NOMO-1 treated with DMSO at 0.1 percent for 48 hours (cell line): ENCODE measurements at regions not wholly inside any gene's neighbourhood (a gene's known extent, or its start where the extent isn't known, plus 50 kb on each side); places are given as distances from the start of the nearest gene placed in this dataset.
A peak's percentile ranks its signal among the peaks of the same experiment; 100 is the strongest.

Source experiments
- DNase-seq: peaks from one replicate; lab custom pipeline; 2025; ENCODE audit not compliant: unreplicated experiment; lab: John Stamatoyannopoulos, UW

DNA sequence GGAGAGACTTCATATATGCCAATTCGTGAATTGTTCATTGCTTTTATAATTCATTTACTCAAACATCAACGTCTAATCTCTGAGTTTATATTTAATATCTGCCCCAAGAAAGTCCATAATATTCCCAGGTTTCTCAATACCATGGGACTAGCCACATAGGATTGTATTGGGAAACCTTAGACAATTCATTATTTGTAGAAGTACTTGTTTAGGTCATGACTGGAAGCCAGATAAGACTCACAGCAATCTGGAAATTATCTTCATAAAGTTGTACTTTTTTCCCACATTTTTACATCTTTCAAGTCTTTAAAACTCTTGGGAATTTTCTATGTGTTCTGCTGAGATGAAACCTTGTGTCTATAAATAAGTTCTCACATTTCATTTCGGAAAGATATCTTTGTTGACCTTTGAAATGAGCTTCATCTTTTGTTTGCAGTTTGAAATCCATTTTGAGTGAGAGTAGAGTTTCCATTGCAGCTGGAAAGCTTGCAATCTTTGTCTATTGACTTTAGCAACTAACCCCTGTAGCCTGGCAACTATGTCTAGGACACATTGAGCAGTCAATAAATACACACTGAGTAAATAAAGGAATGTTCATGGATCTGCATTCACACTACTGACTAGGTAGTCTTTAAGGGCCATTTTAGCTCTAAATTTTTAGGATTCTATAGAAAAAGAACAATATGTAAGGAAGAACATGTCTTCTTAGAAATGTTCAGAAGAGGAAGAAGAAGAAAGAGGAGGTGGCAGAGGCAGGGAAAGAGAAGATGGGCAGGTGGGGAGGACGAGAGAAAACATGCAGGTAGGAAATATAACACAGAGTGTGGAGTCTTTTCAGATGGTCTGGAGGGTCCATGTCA, 154.4 kb downstream of the LRIG3 start:
- no peak for DNase-seq

DNA sequence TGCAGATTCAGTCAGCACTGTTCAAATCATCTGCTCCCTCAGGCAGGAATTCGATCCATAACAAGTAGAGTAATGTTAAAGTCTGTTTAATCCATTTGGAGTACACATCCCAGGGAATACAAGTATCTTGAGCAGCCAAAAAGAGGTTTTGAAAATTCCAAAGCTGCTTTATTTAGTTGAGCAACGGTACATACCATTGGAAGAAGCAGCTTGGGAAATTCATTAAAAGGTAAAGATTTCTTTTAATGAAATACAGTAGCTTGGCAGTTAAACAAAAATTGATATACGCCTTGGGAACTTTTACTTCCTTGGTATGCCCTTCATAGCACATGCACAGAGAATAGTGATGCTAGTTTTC, 153.8 kb downstream of the LRIG3 start:
- DNase-seq, result no peak

DNA sequence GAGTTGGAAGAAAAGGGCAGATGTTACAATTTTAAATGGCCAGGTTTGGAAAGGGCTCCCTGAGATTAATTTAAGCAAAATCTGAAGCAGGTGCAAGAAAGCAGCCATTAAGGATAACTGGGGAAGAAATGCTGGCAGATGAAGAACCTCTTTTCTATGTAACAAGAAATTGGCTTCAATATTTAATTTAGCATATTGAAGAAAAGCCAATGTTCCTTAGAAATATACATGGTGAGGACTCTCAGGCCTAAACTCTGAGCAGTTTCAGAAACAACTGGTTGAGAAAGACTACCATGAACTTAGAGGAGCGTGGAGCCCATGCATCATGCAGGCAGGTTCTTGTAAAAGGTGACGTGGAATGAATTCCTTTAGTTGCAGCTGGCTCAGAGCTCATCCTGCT, 152.8 kb downstream of the LRIG3 start:
- DNase-seq, result no peak

DNA sequence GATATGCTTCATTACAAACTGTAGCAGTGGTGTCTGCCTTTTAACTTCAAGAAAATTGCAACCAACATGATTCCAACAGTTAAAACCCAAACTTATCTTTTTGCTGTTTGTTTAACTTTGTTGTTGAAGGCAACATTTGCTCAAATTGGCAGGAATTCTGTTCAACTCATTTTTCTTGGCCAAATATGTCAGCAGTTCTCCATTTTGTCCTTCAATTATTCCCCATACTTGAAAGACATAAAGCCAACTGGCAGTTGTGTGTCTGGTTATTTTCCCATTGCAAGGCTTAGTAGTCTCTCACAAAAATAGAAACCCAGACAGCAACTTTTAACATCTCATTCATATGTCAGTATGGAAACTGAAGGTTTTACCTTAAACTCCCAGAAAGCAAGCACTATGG, 146.3 kb downstream of the LRIG3 start:
- no peak for DNase-seq

DNA sequence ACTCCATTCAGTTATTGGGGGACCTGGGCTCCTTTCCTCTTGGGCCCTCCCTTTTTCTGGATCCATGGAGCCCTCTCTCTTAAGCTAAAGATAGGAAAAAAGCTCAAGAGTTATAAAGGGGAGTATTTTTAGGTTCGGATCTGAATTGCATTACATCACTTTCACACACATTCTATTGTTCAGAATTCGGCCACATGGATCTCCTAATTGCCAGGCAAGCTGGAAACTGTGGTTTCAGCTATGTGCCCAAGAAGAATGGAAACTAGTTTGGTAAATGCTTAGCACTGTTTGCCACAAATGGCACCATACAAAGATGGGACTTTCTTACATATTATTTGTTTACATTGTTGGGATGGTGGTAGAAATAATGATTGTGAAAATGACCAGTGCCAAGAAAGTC, 145.6 kb downstream of the LRIG3 start:
- no peak for DNase-seq

DNA sequence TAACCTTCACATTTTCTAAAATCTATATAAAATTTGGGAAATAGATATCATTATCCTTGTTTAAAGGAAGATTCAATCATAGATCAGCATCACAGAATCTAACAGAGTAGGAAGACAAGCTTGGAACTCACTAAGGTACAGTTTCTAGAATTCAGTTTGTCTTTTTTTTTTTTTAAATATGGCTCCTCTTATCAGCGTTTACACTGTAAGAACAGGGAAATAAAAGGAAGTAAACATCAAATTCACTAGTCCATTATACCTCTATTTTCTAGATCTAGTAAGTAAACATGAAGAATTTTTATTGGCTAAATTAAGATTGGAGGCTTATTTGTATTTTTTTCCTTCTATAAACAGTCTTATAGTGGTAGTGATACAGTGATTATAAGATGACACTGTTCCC, 144.9 kb downstream of the LRIG3 start:
- no peak for DNase-seq

DNA sequence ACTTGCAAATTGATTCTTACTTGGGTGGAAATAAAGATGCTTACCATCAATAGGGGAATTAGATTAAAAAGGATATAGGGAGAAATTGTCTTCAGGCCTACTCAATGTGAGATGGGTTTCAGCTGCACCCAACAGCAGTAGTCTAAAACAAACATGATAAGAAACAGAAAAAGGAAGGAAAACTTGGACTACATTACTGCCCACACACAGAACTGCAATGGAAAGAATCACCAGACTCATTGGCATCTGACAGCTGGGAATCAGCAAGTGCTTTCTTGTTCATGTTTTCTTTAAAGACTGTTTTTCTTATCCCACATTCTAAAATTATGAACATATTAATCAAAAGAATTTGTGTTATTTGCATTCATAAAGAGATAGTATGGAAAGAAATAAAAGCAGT, 144.2 kb downstream of the LRIG3 start:
- DNase-seq, result no peak

DNA sequence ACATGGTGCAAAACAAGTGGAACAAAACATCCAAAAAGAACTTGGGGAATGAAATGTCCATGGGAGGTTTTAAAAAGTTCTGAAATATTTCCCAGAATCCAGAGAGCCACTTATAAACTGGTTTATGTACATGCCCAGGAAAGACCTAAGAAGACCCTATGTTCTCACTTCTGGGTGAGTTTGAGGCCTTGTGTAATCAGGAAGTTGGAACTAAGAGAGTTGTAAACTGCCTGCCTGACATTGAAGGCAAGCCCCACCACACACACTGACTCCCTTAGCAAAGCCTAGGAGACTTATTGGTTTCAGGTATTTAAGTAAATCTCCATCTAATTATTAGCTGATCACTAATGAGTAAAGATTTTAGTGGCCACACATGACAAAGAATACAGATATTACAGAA, 142.5 kb downstream of the LRIG3 start:
- no peak for DNase-seq

DNA sequence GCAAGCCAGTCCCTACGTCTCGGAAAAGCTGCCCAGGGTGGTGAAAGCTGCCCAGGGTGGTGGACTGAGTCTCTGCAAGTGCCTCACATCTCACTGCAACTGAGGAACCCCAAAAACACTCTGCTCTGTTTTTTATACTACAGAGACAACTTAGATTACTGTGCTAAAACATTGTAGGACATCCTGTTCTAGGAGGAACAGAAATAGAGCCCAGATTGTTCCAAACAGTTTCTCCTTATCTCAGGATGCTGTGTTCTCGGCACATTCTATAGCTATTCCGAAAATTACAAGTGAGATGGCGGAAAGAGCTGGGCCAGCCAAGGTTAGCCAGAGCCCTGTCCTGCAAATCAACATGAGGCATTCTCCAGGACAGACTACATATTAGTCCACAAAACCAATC, 138.7 kb downstream of the LRIG3 start:
- DNase-seq, result no peak

DNA sequence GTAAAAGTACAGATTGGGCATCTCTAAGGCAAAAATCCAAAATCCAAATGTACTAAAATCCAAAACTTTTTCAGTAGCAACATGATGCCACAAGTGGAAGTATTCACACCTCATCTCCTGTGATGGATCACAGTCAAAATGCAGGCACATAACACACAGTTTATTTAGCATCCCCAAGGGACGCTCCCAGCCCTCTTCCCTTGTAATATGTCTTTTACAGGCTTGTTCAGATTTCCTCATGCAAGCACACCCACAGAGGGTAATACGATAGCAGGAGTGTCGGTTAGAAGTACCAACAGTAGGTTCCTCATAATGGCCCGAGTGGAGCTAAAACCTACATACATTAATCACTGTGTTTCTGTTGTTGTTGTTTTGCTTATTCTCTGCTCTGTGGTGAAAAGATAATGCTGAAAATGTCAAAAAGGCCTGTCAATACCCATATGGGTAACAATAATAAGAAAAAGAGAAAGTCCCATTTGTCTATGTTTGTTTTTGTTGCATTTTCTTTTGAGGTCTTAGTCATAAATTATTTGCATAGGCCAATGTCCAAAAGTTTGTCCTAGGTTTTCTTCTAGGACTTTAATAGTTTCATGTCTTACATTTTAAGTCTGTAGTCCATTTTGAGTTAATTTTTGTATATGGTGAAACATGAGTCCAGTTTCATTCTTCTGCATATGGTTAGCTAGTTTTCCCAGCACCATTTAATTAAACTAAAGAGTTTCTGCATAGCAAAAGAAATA, 133.1 kb downstream of the LRIG3 start:
- no peak for DNase-seq

DNA sequence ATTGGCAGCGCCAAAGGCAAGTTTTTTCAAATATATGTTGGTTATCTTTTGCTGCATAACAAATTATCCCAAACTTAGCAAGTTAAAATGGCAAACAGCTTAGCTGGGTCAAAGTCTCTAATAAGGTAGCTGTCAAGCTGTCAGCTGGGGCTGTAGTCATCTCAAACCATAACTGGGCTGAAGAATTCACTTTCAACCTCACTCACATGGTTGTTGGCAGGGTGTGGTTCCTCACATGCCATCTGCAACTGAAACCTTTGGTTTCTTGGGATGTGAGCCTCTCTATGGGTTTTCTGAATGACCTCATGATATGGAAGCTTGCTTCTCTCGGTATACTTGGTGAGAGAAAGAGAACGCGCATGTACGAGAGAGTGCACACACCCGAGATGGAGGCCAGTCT, 125.4 kb downstream of the LRIG3 start:
- DNase-seq, result no peak

DNA sequence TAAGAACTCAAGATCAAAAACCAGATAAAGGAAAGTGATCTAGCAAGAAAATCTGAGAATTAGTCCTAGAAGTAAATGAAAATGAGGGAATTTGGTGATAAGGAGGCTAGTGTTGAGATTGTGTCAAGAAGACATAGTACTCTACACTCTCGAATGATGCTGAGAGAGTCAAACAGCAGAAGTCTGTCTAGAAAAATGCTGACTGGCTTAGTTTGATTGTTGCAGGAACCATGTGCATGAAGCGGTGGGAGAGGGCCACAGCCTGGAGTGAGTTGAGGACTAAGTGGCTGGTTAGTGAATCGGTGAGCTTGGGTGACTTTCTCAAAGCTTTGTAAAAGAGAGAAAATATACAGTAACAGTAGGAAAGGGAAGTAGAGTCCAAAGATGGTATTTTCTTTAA, 124.5 kb downstream of the LRIG3 start:
- no peak for DNase-seq

DNA sequence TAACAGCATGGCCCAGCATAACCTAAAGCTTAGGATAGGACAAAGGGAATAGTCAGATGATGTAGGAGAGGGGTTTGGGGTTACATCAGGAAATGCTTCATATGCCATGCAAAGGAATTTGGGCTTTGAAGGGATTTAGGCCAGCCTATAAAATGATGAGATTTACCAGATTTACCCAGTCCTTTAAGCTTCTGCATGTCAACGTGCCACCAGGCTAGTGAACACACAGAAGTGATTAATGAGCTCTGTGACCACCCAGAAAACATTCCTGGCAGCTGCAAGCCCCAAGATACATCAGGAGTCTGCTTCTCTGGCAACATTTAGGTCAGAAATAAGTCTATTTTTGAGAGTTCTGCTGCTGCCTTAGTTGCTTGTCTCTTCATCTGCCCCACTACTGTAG, 118.3 kb downstream of the LRIG3 start:
- no peak for DNase-seq

DNA sequence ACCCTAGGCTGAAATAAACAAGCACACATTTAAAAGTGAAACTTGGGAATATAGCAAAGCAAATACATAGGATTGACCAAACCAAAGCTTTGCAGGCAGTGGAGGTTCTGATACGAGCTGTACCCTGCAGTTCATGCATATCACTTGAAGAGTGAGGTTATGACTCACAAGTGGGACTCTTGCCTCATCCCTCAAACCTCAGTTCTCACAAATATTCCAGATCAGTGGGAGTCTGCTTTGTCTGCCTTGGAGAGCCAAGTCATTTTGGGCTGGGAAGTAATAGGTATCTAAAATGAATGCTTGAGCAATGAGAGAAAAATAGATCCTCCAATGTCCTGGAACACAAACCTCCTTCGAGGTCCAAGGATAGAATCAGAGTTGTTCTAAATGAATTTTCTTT, 116.4 kb downstream of the LRIG3 start:
- no peak for DNase-seq

DNA sequence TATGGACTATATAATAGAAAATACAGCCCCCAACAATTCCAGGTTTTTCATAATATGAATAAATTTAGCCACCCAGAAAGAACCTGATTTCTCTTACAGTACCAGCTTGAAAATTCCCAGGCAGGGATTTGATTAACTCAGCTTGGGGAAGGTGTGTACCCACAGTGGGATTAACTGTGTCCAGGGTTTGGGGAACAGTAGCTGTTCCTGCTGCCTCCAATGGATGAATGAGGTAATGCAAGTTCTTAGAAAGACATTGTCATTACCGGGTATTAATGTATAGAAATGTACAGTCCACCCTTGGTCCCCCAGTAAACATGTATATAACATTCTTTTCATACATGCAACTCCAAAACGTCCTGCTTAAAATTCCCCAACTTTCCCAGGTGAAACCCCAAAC, 115.6 kb downstream of the LRIG3 start:
- DNase-seq, result no peak

DNA sequence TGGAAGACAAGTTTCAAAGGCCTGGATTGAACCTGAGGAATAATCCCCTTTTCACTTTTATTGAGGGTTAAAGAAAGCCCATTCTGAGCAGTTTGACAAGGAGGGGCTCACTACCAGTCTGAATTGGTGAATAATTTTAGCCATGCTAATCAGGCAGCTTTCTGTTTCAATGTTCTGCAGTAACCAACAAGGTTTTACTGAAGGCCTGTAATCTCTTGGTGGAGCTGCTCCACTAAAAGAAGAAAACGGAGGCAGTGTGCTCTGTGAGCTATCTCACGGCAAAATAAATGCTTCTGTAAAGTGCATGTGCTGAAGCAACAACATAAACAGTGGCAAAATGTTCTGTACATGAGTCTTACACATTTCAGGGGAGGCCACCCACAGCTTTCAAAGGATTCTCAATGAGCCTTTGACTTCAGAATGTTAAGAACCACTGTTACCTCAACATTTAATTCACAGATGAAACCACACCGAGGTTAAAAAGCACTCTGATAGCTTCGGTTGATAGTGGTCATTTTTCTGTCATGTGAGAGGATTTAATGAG, 111.2 kb downstream of the LRIG3 start:
- no peak for DNase-seq

DNA sequence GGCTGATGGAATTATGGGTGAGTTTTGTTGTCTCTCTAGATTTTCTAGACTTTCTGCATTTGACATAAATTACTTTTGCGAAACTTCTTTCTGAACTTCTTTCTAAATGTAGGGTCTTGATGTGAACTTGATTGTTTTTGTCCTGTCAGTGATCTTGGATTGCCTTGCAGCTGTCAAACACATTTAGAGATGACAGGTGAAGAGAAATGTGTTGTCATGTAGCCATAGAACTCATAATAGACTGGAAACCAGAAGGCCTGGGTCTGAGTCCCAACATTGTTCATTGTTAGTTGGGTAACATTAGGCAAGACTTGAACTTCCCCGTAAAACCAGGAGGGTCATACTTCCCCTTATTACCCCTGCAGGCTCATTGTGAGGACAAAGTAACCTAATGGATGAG, 109.0 kb downstream of the LRIG3 start:
- DNase-seq, result peak; percentile 13

DNA sequence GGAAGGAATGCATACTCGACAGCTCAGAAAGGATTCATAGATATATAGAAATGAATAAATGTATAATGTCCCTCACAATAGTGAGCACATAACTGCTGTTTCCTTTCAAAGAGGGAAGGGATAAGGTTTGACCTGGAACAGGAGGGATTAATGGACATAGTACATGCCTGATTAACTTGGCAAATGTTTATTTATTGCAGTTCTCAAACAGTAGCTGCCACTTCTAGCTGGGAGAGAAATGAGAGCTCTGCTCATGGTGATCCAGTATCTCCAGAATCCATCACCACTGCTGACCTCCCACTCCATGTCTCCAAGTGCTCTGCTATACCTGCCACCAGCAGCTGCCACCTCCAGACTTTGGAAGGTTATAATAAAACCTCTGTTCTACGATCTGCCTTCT, 108.1 kb downstream of the LRIG3 start:
- no peak for DNase-seq

DNA sequence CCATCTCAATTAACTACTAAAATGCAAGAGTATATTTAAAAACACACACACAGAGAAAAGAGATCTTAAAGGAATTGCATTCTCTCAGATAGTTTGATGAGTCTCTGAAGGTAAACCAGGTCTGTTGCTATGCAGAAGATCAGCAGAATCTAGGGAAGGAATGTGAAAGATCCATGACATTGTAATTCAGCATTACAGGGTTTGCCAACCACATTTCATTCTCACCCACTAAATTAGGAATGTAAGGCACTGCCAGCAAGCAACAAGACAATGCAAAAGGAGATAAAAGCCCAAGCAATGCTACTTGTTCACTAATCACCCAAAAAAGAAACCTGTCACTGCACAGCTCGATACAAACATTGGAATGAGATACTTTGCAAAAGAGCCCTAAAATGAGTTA, 106.3 kb downstream of the LRIG3 start:
- no peak for DNase-seq

DNA sequence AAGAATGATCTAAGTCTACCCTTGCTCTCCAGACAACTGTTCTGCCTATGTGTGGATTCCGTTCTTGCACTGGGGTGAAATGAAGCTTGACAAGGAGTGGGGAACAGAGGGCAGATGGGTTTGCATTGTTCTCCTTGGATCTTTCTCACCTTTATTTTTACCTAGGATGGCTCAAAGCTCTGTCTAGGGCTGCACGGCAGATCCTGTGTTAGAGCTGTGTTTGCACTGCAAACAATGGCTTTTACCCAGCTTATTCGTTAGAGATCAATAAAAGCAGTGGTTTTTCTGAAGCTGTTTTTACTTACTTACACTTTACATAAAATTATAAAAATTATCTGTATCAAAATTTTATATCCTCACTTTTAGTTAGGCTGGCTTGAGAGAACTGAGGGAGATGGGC, 105.1 kb downstream of the LRIG3 start:
- DNase-seq, result no peak

DNA sequence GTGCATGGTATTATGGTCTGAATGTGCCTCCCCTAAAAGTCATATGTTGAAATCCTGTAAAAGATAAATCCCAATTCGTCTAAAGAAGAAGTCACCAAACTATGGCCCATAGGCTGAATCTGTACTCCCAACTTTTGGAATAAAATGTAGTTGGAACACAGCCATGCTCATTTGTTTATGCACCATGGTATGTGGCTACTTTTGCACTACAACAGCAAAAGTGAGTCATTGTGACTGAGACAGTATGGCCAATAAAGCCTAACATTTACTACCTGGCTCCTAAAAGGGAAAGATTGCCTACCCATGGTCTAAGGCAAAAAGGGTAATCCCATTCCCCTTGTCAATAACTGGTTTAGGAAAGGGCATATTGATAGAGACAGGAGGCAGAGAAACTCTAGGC, 101.8 kb downstream of the LRIG3 start:
- DNase-seq, result no peak

DNA sequence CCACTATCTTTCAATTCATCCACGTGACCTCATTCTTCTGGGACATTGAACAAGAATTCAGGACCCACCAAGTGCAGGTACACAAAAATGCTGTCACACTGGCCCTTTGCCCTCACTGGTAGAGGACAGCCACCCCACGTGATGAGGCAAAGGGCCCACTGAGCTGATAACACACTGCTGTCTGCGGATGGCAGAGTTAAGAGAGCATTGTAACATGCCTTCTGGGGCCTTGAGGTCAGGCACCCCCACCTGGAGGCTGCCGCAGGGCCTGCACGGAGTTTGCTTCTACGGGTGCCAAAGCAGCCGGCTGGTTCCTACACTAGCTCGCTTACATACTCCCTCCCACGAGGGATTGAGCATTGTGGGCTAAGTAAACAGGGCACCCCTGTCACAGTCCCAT, 101.0 kb downstream of the LRIG3 start:
- DNase-seq, result no peak
